SH-SY5Y (cell line): ENCODE measurements at regions not wholly inside any gene's neighbourhood (a gene's known extent, or its start where the extent isn't known, plus 50 kb on each side); places are given as distances from the start of the nearest gene placed in this dataset.

ENCODE experiments used
- GATA2 ChIP-seq: IDR thresholded peaks from 2 replicates; pipeline ENCODE4 v1.6.1; 2011; ENCODE audit warnings: mild to moderate bottlenecking, low read depth, low read length
- GATA3 ChIP-seq: IDR thresholded peaks from 2 replicates; pipeline ENCODE4 v1.6.1; 2011; ENCODE audit warnings: low read depth, mild to moderate bottlenecking, low read length, moderate library complexity

GRCh38 chr13:74000876-74001275 lies 133.3 kb downstream of the KLF12 start:
- no peak for TF ChIP-seq GATA2
- no peak for TF ChIP-seq GATA3

- TF ChIP-seq GATA3 (no peak), GATA2 (no peak)
These were observed 135.6 kb downstream of the KLF12 start for GRCh38 chr13:73998631-73999030.

GRCh38 chr13:73997964-73998363 lies 136.2 kb downstream of the KLF12 start:
- TF ChIP-seq GATA3 = no peak
- no peak for TF ChIP-seq GATA2

GRCh38 chr13:73996569-73996968 lies 137.6 kb downstream of the KLF12 start:
- TF ChIP-seq GATA3 = no peak
- TF ChIP-seq GATA2 = no peak

GRCh38 chr13:73995736-73996135 lies 138.5 kb downstream of the KLF12 start:
- TF ChIP-seq GATA2 (no peak), GATA3 (no peak)

GRCh38 chr13:73993661-73994060 lies 140.5 kb downstream of the KLF12 start:
- TF ChIP-seq GATA2 (no peak), GATA3 (no peak)

- TF ChIP-seq GATA2 (no peak), GATA3 (no peak)
These were observed 142.3 kb downstream of the KLF12 start for GRCh38 chr13:73991884-73992283.

- TF ChIP-seq GATA2 = no peak
- TF ChIP-seq GATA3 = no peak
These were observed 142.8 kb downstream of the KLF12 start for GRCh38 chr13:73991384-73991783.

GRCh38 chr13:73989244-73989843 lies 144.9 kb downstream of the KLF12 start:
- TF ChIP-seq GATA3 (no peak), GATA2 (no peak)

- TF ChIP-seq GATA3 = no peak
- no peak; the same call in 1 of the 2 replicates for TF ChIP-seq GATA2
These were observed 145.7 kb downstream of the KLF12 start for GRCh38 chr13:73988461-73988860.

GRCh38 chr13:73987618-73988017 lies 146.6 kb downstream of the KLF12 start:
- no peak for TF ChIP-seq GATA3
- TF ChIP-seq GATA2 = no peak

GRCh38 chr13:73985783-73986182 lies 148.4 kb downstream of the KLF12 start:
- TF ChIP-seq GATA3 (no peak), GATA2 (no peak)

- TF ChIP-seq GATA2 = no peak
- no peak for TF ChIP-seq GATA3
These were observed 149.1 kb downstream of the KLF12 start for GRCh38 chr13:73984949-73985691.

GRCh38 chr13:73984201-73984600 lies 150.0 kb downstream of the KLF12 start:
- TF ChIP-seq GATA2 (no peak), GATA3 (no peak)

- TF ChIP-seq GATA3 (no peak), GATA2 (no peak)
These were observed 151.1 kb downstream of the KLF12 start for GRCh38 chr13:73983109-73983508.

GRCh38 chr13:73981595-73981994 lies 152.6 kb downstream of the KLF12 start:
- no peak for TF ChIP-seq GATA2
- no peak for TF ChIP-seq GATA3
